HG03469 (cell line): ENCODE measurements at regions not wholly inside any gene's neighbourhood (a gene's known extent, or its start where the extent isn't known, plus 50 kb on each side); places are given as distances from the start of the nearest gene placed in this dataset.

Experiments
- ATAC-seq: cut with Tn5 transposase; IDR thresholded peaks from one replicate; pipeline ENCODE4 v1.9.1; 2021; ENCODE audit warnings: mild to moderate bottlenecking, moderate library complexity, moderate number of reproducible peaks; ENCODE audit not compliant: unreplicated experiment

DNA sequence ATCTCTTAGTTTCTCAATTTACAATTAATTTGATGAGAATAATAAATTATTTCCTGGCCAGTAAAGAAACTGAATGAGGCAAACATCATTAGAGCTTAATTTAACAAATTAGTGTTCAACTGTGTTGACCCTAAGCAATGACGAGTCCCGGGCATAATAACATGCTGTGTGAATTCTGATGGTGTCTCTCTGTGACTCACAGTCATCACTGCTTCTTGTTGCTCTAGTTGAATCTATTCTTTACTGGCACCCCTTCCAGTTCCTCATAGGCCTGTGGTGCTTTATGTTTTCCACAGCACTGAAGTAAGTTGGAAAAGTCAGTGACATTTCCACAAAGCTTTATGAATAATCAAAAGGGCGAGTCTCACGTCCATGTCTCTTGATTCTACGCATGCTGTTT lies 57.7 kb upstream of the SLC7A11 start:
- no peak for ATAC-seq

DNA sequence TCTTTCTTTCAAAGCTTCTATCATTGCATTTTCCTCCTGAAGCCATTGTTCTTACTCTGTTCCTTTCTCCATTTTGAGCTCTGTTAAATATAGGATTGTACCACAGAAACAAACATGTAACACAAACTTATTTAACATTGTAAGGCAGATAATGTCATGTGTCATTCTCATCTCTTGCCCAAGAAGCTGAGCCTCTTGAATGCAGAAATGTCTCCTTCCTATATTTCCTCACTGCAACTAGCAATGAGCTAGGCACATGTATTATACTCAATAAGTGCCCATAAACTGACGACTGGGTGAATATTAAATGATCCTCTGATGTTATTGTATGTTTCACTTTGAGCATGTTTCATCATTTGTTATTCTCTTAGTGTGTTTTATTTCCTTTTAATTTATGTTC lies 56.7 kb upstream of the SLC7A11 start:
- no peak for ATAC-seq

DNA sequence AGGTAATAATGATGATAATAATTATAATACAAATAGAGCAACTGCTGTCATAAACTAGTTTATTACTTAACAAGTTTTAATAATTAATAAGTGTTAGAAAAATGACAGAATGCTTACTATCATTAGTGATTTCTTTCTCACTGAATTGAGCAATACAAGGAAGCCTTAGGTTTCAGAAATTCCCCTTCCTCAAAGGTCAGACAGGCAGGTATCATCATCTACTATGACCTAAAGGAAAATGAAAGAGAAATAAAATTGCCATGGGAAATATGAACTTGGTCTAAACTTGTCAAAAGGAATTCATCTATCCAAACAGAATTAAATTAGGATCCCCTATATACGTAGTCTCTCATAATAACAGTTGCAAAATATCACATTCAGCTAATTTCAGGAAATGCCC lies 56.3 kb upstream of the SLC7A11 start:
- no peak for ATAC-seq

GRCh38 chr4:138297743-138298405 lies 55.7 kb upstream of the SLC7A11 start:
- no peak for ATAC-seq

DNA sequence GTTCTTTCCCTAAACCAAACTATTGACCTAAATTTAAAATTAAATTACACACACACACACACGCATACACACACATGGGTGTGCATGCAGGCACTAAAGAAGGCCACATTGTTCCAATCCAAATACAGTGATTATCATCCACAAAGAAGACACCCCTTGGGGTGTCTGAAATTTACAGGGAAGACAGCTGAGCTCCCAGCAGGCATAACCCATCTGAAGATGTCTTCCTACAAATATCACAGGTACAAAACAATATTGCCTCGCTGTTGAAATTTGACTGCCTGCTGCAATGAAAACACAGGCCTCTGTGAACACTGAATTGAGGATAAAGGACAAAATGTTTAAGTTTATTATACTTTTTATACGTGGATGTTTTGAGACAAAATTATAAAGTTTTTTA lies 50.2 kb upstream of the SLC7A11 start:
- ATAC-seq = no peak
